ENCODE measurements at regions not wholly inside any gene's neighbourhood (a gene's known extent, or its start where the extent isn't known, plus 50 kb on each side); places are given as distances from the start of the nearest gene placed in this dataset.

GRCh38 chr2:234687718-234688475 lies 191.0 kb upstream of the ARL4C start:
- Mint-ChIP-seq H3K27me3 (peaks cover 11% of the 10 kb centered on the region), H3K27ac (no peak overlapping the region), H3K36me3 (no peaks in the 10 kb centered on the region), H3K9me3 (ENCODE audit: low read depth) (no peaks in the 10 kb centered on the region), H3K4me3 (no peak overlapping the region), H3K4me1 (no peaks in the 10 kb centered on the region)
- DNase-seq (no peak), ATAC-seq (no peak)
- CTCF ChIA-PET: no interaction called here

GRCh38 chr2:234686088-234686890 lies 189.4 kb upstream of the ARL4C start:
- H3K4me1 Mint-ChIP-seq: no peaks in the 10 kb centered on the region
- H3K9me3 Mint-ChIP-seq (ENCODE audit: low read depth): no peaks in the 10 kb centered on the region
- ATAC-seq: no peak
- H3K27me3 Mint-ChIP-seq: peaks cover 8% of the 10 kb centered on the region
- H3K27ac Mint-ChIP-seq: no peak overlapping the region
- H3K4me3 Mint-ChIP-seq: no peak overlapping the region
- no peaks in the 10 kb centered on the region for H3K36me3 Mint-ChIP-seq
- DNase-seq: no peak
- CTCF ChIA-PET: no interaction called here

DNA sequence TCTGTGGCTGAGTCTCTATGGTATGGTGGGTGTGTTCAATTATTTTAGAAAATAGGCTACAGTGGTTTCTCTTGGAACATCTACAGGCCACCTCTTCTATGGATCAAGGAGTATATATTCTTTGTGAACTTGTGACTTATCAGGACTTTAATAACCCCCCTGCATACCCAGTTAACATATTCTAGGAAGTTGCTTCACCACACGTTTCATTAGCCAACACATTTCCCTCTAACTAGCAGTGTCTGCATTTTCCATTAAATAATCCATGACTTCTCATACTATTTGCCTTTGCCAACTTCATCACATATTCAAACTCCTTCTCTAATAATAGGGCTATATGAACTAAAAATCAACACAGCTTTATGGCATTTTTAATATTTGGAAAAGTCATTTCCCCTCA lies 187.6 kb upstream of the ARL4C start:
- no peak overlapping the region for H3K4me3 Mint-ChIP-seq
- ATAC-seq (no peak), DNase-seq (no peak)
- no peaks in the 10 kb centered on the region for H3K4me1 Mint-ChIP-seq
- H3K27me3 Mint-ChIP-seq: peaks cover 8% of the 10 kb centered on the region
- H3K36me3 Mint-ChIP-seq: no peaks in the 10 kb centered on the region
- CTCF ChIA-PET: no interaction called here
- H3K9me3 Mint-ChIP-seq (ENCODE audit: low read depth): no peaks in the 10 kb centered on the region
- no peak overlapping the region for H3K27ac Mint-ChIP-seq

GRCh38 chr2:234683950-234684349 lies 187.1 kb upstream of the ARL4C start:
- CTCF ChIA-PET: no interaction called here
- Mint-ChIP-seq H3K4me3 (no peak overlapping the region), H3K36me3 (no peaks in the 10 kb centered on the region), H3K27me3 (peaks cover 8% of the 10 kb centered on the region), H3K4me1 (no peaks in the 10 kb centered on the region), H3K27ac (no peak overlapping the region), H3K9me3 (ENCODE audit: low read depth) (no peaks in the 10 kb centered on the region)
- ATAC-seq (no peak), DNase-seq (no peak)

DNA sequence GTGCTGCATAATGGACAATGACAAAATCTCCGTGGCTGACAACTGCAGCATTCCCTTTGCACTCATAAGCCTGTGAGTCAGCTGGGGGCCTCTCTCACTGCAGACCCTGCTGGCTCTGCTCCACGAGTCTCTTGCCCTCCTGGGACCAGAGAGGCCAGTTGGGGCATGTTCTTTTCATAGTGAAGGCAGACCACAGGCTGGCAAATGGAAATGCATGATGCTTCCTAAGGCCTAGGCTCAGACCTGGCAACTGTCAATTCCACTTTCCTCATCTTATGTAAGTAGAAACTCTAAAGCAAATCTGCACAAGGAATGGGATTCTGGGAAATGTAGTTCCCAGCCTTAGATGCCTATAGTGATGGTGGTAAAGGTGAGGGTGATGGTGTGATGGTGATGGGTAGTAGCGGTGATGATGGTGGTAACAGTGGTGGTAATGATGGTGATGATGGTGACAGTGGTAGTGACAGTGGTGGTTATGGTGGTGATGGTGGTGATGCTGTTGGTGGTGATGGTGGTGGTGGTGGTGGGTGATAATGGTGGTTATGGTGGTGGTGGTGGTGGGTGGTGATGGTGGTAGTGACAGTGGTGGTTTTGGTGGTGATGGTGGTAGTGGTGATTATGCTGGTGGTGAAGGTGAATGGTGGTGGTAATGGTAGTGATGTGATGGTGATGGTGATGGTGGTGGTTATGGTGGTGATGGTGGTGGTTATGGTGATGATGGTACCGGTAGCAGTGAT lies 185.8 kb upstream of the ARL4C start:
- CTCF ChIA-PET: no interaction called here
- no peak for DNase-seq
- Mint-ChIP-seq H3K36me3 (no peaks in the 10 kb centered on the region), H3K4me1 (no peaks in the 10 kb centered on the region), H3K9me3 (ENCODE audit: low read depth) (no peaks in the 10 kb centered on the region), H3K27ac (no peak overlapping the region), H3K27me3 (peaks cover 8% of the 10 kb centered on the region), H3K4me3 (no peak overlapping the region)
- ATAC-seq: no peak

DNA sequence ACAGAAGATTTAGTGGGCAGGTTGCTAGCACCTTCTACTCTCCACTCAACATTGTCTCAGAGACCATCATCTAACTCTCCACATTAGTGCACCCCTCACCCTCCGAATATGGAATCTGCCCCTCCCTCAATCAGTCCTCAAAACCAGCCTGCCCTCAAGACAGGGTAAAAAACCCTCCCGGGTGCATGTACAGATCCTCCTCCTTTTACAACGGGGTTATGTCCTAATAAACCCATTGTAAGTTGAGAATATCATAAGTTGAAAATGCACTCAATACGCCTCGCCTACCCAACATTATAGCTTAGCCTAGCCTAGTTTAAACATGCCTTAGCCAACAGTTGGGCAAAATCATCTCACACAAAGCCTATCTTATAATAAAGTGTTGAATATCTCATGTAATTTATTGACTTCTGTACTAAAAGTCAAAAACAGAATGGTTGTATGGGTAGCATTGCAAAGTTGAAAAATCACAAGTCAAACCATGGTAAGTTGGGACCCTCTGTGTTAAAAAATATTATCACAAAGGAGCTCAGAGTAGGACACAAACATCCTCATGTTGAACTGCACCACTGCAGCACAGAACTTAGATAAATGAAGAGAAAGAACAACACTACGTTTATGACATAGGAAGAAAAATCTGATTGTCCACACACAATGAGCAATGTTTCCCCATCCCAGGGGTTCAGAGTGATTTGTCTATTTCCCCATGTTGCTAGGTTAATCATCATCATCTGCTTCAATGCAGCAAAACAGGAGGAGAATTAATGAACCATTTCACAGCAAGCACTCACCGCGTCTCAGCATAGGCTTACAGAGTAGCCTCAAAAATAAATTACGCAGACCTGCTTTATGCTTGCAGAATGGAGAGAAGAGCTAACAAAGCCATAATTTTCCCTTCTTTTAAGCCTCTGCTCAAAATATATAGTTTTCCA lies 184.1 kb upstream of the ARL4C start:
- CTCF ChIA-PET: interaction anchor here (1.4 kb wide), 1 partner anchor 9 kb away, joined by 4 read pairs; no protein-coding TSS in a partner anchor
- Mint-ChIP-seq H3K27ac (no peak overlapping the region), H3K4me3 (no peak overlapping the region), H3K36me3 (no peaks in the 10 kb centered on the region), H3K9me3 (ENCODE audit: low read depth) (no peaks in the 10 kb centered on the region), H3K4me1 (no peaks in the 10 kb centered on the region), H3K27me3 (peaks cover 5% of the 10 kb centered on the region)
- ATAC-seq (no peak), DNase-seq (no peak)

GRCh38 chr2:234679741-234680687 lies 183.1 kb upstream of the ARL4C start:
- Mint-ChIP-seq H3K9me3 (ENCODE audit: low read depth) (no peaks in the 10 kb centered on the region), H3K27ac (no peak overlapping the region), H3K4me1 (no peaks in the 10 kb centered on the region), H3K4me3 (no peak overlapping the region), H3K36me3 (no peaks in the 10 kb centered on the region), H3K27me3 (peaks cover 5% of the 10 kb centered on the region)
- ATAC-seq (no peak), DNase-seq (no peak)
- CTCF ChIA-PET: interaction anchor here (1.4 kb wide), 1 partner anchor 10 kb away, joined by 4 read pairs; no protein-coding TSS in a partner anchor

GRCh38 chr2:234679301-234679740 lies 182.4 kb upstream of the ARL4C start:
- DNase-seq: no peak
- no peaks in the 10 kb centered on the region for H3K4me1 Mint-ChIP-seq
- no peak overlapping the region for H3K27ac Mint-ChIP-seq
- ATAC-seq: no peak
- peaks cover 3% of the 10 kb centered on the region for H3K27me3 Mint-ChIP-seq
- no peaks in the 10 kb centered on the region for H3K36me3 Mint-ChIP-seq
- H3K4me3 Mint-ChIP-seq: no peak overlapping the region
- CTCF ChIA-PET: no interaction called here
- no peaks in the 10 kb centered on the region for H3K9me3 Mint-ChIP-seq (ENCODE audit: low read depth)

- Mint-ChIP-seq H3K9me3 (ENCODE audit: low read depth) (no peaks in the 10 kb centered on the region), H3K4me3 (no peak overlapping the region), H3K27me3 (peaks cover 2% of the 10 kb centered on the region), H3K36me3 (no peaks in the 10 kb centered on the region), H3K4me1 (no peaks in the 10 kb centered on the region), H3K27ac (no peak overlapping the region)
- CTCF ChIA-PET: no interaction called here
- ATAC-seq (no peak), DNase-seq (no peak)
These were observed 181.8 kb upstream of the ARL4C start for GRCh38 chr2:234678711-234679110.

DNA sequence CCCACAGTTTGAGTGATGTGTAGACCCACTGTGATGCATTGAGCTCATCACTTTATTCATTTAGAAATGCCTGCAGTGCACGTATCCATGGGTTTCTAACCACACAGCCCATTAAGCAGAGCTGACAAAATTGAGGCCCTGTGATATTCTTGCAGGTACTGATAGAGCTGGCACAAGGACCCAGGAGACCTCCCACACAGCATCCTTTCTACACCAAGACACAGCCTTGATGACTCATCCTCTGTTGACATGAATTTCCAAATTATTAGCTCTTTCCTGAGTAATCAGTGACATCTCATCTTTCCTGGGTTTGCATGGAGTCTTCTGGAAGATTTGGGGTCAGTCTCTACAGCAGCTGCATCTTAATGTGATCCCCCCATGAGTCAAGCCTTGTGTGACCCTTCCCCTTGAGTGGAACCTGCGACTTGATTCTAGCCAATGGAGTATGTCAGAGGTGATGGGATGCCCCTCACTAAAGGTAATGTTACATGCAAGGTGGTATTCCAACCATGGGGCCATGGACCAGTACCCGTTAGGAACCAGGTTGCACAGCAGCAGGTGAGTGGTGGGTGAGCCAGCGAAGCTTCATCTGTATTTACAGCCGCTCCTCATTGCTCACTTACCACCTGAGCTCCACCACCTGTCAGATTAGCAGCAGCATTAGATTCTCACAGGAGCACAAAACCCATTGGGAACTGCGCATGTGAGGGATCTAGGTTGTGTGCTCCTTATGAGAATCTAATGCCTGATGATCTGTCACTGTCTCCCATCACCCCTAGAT lies 181.1 kb upstream of the ARL4C start:
- ATAC-seq: no peak
- no peak overlapping the region for H3K4me3 Mint-ChIP-seq
- H3K36me3 Mint-ChIP-seq: no peaks in the 10 kb centered on the region
- no peak overlapping the region for H3K27ac Mint-ChIP-seq
- CTCF ChIA-PET: no interaction called here
- no peaks in the 10 kb centered on the region for H3K9me3 Mint-ChIP-seq (ENCODE audit: low read depth)
- H3K27me3 Mint-ChIP-seq: peaks cover 2% of the 10 kb centered on the region
- H3K4me1 Mint-ChIP-seq: no peaks in the 10 kb centered on the region
- no peak for DNase-seq

DNA sequence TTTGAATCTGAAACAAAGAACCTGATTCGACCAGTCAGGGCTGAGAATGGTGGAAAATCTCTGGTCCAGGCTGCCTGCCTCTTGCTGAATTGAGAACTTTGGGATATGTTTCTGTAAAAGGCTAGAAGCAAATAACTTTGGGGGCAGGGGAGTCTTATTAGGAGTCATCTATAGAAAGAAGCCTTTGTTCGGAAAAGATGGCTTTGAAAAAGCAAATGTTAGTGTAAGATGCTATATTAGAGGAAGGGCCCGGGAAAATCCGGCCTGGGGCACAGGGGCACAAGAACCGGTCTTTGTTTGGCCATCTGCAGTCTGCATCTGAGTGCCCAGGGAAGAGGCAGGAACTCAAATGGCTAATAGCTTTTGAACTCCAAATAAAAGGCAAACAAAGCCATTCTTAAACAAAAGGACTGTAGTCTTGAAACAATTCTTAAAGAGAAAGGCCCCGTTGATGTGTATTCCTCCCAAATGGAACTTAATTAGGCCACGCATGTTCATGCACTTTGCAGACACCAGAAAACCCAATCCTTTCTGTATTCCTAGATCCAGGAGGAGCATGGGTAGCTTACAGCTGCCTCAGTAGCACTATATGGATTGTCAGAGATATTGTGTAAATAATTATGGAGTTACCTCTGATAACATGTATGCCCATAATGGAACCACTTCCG lies 180.0 kb upstream of the ARL4C start:
- Mint-ChIP-seq H3K4me1 (no peaks in the 10 kb centered on the region), H3K9me3 (ENCODE audit: low read depth) (no peaks in the 10 kb centered on the region), H3K36me3 (no peaks in the 10 kb centered on the region), H3K27ac (no peak overlapping the region), H3K27me3 (no peaks in the 10 kb centered on the region), H3K4me3 (no peak overlapping the region)
- ATAC-seq (no peak), DNase-seq (no peak)
- CTCF ChIA-PET: no interaction called here
